ENCODE measurements at regions not wholly inside any gene's neighbourhood (a gene's known extent, or its start where the extent isn't known, plus 50 kb on each side); places are given as distances from the start of the nearest gene placed in this dataset.

DNA sequence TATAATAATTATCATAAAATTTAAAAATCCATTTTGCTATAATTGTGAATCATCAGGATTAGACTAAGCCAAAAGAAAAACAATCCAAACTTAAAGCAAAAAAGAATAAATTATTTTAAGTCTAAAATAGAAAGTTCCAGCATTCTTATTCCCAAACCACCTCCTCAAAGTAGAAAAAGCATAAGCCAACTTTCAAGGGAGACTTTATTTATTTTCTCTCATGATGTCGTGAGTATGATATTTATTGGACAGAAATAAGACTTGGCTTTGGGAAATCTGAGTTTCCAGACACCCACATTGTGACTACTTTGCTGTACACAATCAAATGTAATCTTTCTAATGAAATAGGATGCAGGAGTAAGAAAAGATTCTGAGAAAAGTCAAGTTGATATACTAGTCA lies 372.1 kb downstream of the MTRR start:
- no peak for DNase-seq

DNA sequence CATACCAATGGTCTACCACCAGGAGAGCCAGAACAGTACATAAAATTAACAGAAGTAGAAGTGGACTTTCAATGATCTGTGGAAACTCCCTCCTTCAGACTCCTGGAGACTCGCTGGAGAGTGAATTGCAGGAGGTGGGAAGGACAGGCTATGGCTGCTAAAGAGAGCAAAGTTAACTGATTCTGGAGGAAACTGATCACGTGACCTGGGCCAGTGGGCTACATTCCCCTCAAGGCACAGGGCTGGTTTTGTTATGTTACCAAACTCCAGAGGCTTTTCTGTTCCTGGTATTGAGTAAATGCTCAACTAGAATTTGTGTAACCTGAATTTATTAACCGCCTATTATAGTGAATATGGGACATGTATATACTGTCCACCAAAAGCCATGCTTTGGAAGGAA lies 372.6 kb downstream of the MTRR start:
- DNase-seq: no peak

DNA sequence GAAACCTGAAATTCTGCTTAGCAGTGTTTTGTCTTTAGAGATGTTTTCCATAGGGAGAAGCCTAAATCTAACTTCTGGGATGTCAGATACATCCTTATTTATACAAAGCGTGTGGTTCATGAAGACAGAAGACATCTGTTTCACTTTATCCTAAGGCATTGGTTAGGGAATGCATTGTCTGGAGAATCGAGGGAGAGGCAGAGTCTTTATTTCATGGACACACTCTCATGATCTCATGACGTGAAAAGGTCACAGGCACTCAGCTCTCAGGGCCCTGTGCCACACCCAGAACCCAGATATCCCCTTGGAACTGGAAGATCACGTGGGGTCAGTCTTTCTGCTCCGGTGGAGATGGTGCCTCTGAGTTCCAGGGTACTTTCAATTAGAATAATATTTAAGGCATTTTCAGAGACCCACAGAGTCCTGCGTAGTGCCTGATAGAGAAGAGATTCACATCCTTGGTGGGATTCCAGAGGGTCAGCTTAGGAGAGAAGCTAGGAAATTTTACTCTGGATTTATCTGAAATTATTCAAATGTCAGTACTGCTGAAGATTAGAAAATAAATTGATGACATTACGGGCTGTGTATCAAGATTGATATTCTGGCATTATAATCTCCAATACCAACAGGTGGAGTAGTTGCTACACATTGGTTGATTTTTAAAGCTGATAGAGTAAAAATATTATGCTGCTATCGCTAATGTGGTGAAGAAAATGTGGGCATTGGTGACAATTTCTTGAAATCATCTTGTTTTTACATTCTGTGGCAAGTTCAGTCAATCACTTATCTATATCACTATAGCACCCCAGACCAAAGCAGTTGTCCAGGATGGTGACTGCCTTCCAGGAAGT lies 378.3 kb downstream of the MTRR start:
- DNase-seq: no peak

DNA sequence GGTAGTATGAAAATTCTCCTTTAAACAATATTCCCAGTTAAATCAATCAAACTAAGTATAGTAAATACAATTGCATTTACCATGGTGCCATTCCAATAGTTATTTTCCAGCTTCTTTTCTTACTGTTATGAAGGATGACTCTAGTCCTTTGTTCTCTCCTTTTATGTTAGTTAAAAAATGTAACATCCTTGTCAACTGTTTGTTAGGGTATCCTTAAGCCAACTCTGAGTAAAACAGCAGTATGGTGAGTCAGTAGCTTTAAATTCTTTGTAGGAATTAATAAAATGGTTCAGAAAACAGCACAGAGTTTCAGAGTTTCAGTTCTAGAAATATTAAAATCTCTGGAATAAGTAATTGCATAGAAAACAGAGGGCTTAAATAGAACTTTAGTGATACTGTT lies 384.4 kb downstream of the MTRR start:
- no peak for DNase-seq

DNA sequence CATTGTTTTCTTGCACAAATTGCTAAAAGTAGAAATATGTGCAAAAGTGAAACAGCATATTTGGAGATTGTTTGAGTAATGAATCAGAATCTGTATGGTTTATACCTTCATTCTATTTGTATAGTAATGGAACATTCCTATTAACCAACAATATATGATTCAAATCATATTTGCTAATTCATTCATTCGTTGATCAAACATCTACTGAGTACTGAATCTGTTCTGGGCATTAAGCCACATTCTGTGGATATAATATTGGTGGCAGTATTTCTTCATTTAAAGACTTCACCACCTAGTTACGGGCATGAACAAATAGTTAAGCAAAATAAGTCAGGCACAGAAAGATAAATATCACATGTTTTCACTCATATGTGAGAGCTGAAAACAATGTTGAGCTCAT lies 385.7 kb downstream of the MTRR start:
- DNase-seq: no peak

DNA sequence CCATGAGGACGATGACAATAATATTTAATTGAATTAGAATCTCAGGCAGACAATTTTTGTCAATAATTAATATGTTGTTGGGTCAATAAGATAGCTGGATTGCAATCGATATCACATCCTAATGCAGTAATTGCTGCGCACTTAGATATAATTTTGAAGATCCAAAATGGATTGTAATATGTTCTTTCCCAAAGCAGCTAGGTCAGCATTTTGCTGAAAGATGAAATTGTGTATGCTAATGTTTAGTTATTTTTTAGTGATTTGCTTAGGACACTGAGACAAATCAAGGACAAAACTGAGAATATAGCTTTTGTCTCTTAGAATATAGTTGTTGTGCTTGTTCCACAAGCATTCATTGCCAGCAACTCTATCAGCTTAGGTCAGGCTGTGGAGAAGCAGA lies 389.9 kb downstream of the MTRR start:
- DNase-seq: no peak

- DNase-seq: no peak
These were observed 401.3 kb downstream of the MTRR start for GRCh38 chr5:8270246-8270645.

GRCh38 chr5:8280711-8281363 lies 411.9 kb downstream of the MTRR start:
- no peak for DNase-seq

DNA sequence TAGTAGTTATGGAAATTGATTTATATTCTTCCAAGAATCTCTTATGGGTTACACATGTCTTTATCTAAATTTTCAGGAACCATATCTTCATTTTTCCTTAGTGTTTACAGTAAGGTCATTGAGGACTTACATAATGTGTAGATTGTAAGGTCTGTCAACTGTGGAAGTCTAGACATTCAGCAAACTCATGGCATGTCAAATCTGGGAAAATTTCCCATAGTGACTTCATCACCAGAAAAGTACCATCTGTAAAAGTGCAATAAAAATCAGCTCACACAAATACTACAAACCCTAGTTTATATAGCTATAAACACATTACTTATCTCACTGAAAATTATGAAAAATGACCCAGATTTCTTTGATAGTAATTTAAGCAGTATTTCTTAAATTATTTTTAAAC lies 419.4 kb downstream of the MTRR start:
- no peak for DNase-seq

- DNase-seq: no peak
These were observed 420.1 kb downstream of the MTRR start for GRCh38 chr5:8288897-8289516.

GRCh38 chr5:8289779-8290178 lies 420.8 kb downstream of the MTRR start:
- no peak for DNase-seq

DNA sequence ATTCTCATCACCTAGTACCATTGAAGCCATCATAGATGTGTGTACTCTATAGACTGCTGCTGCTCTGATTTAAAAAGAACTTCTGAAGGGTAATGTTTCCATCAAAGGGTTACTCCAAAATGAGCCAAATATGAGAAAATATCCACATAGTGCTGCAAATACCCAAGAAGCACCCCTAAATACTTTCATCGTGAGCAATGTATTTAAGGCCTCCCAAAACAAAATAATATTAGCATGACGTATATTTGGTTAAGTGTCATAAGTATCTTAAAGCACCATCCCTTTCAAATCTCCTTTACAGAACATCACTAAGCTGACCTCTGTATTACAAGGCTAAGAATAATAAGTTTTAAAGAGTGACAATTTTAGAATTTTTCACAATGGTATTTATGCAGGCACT lies 421.8 kb downstream of the MTRR start:
- no peak for DNase-seq

DNA sequence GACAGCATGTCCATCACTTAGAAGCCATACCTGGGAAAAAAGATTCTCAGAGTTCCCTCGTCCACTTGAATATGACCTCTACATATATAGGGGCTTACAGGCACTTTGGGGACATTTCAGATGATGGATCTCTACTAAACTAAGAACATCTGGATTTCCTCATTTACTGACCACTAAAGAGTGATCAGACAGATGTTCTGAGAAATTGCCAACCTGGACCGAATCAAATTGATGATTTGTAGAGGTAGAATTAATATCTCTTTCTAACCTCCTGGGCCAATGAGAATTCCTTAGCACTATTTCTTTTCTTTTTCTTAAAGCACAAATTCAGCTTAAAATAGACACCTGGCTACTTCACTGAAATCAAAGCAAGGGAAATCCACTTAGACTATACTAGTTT lies 422.7 kb downstream of the MTRR start:
- no peak for DNase-seq

- no peak for DNase-seq
These were observed 426.2 kb downstream of the MTRR start for GRCh38 chr5:8295141-8295540.

GRCh38 chr5:8299716-8300115 lies 430.8 kb downstream of the MTRR start:
- no peak for DNase-seq

DNA sequence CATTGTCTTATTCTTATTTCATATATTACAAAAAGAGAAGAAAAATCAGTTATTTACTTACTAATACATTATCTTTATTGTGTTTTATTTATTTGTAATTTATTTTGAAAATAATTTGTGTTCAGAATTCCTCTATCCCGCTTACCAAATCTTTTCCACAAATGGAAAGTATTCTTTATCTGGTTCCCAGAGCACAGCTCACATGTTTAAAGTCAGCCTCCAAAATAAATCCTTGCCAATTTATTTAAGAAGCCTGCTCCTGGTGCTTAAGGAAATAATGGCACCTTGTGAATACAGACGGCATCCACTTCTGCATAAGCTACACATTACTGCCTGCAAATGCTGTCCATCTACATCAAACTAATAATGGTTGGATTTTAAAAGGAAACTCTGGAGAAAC lies 435.4 kb downstream of the MTRR start:
- no peak for DNase-seq

DNA sequence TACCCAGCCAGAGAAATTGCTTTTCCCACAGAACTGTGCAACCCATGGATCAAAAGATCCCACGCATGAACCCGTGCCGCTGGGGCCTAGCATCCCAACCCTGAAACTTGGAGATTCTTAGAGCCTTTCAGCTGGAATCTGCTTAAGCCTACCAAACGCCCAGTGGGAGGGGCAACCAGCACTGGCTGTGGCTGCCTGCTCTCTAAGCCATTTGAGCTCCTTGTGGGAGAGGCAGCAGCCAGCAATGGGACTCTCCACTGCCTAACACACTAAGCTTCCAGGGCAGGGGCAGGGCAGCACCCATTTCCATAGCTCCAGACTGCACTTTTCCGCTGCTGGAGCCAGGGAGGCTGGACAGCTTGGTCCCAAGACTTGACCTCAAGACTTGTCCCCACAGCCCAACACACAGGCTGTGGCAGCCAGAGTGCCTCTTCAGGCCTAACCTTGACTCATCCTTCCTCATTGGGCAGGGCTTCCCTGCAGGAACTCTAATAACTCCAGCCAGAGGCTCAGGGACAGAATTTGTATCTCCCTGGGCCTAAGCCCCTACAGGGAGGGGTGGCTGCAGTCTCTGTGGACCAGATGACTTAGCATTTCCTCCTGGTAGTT lies 437.4 kb downstream of the MTRR start:
- DNase-seq: no peak

- DNase-seq: no peak
These were observed 446.0 kb downstream of the MTRR start for GRCh38 chr5:8314965-8315364.

DNA sequence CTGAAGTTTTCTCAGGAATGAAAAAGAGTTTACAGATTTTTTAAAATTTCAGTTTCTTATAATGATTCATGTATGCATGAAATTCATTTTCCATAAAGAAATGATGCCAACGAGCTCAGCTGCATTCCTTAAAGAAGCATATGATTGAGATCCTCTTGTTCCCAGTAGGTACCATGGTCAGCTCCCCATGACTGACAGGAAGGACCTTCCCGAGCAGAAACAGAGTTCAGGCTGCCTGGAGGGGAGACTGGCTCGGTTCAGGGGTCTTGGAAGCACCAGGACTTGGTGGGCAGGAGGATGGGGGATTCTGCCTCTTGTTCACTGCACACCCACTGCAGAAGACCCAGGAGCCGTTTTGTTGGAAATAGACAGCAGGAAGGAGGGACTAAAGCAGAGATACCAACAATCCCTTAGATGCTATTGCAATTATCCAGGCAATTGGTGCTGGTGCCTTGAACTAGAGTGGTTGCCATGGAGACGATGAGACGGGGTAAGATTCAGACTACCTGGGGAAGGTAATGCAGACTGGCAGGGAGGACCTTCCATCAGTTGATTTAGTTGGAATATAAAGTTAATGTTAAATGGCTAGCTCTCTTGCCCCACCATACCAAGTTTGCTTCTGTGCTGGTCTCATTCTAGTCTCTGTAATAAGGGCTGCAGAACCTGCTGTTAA lies 447.8 kb downstream of the MTRR start:
- DNase-seq: no peak

DNA sequence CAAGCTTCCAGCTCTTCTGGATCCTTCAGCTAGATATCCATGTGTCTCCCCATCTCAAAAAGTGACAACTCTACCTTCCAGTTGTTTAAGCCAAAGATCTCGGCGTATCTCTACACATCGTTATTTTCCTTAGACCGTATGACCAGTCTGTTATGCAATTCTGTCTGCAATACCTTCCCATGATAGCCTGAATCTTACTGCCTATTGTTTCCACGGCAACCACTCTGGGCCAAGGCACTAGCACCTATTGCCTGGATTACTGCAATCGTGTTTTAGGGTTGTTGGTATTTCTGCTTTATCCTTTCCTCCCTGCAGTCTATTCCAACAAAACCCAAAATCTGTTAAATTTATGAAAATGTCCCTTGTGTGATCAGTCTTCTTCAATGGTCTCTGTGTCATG lies 448.4 kb downstream of the MTRR start:
- DNase-seq: no peak

DNA sequence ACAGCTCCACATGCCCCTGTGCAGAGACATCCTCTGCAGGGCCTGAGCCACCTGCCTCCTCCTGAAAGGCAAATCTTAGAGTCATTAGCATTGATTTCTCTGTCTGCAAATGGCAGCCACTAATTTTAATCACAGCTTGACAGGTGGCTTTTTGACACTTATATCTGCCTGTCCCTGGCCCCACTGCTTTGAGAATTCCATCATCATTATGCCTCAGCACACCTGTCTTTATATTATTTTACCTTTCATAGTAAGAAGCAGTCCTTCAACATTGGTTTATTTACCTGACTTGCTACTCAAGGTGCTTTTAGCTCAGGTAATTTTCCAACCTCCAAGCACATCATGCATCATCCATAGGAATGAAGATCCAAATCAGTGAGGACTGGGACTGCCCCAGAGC lies 451.3 kb downstream of the MTRR start:
- no peak for DNase-seq

GRCh38 chr5:8321272-8321671 lies 452.3 kb downstream of the MTRR start:
- DNase-seq: no peak

GRCh38 chr5:8322484-8322883 lies 453.5 kb downstream of the MTRR start:
- DNase-seq: no peak

Data from dermis blood vessel endothelial cell (primary cell).